Naive thymus-derived CD8-positive, alpha-beta T cell (primary cell): ENCODE measurements at regions not wholly inside any gene's neighbourhood (a gene's known extent, or its start where the extent isn't known, plus 50 kb on each side); places are given as distances from the start of the nearest gene placed in this dataset.

ENCODE experiments used
- ATAC-seq, 2 donors: fragments of 150-1000 bp; cut with Tn5 transposase in 1 of 2; sonication (Bioruptor Pico), chemical (Tn5 transposase) in 1 of 2; 1 replicate in 1 of 2; 2 replicates in 1 of 2; pipeline ENCODE4 v1.10.0; 2021; ENCODE audit warnings: mild to moderate bottlenecking in 2 of 2, moderate library complexity in 2 of 2
- POLR2A ChIA-PET: fragments of 350-600 bp; sonication (Branson Sonifier 250); formaldehyde crosslinking; loops from one replicate; lab custom pipeline; 2021; ENCODE audit warnings: antibody characterized with exemption; lab: Charles Lee
- DNase-seq, 10 donors: peaks; one replicate each; pipeline versions ENCODE4 v3.0.0 to v3.0.0-alpha.2; 2020 to 2022
- H3K27ac Mint-ChIP-seq, 10 donors: one replicate each; pipeline ENCODE4 v1.8.0; 2020 to 2022; ENCODE audit warnings: mild to moderate bottlenecking in 10 of 10, mixed read lengths in 10 of 10, moderate library complexity in 4 of 10, inconsistent platforms in 1 of 10
- H3K27me3 Mint-ChIP-seq, 5 donors: one replicate each; pipeline ENCODE4 v1.8.0; 2021 to 2022; ENCODE audit warnings: mixed read lengths in 5 of 5
- H3K36me3 Mint-ChIP-seq, 3 donors: one replicate each; pipeline ENCODE4 v1.8.0; 2020 to 2022; ENCODE audit warnings: mixed read lengths in 3 of 3, mild to moderate bottlenecking in 2 of 3, inconsistent platforms in 1 of 3
- H3K4me1 Mint-ChIP-seq, 4 donors: one replicate each; pipeline ENCODE4 v1.8.0; 2021 to 2022; ENCODE audit warnings: mixed read lengths in 4 of 4
- H3K4me3 Mint-ChIP-seq, 10 donors: one replicate each; pipeline ENCODE4 v1.8.0; 2020 to 2022; ENCODE audit warnings: mild to moderate bottlenecking in 10 of 10, mixed read lengths in 10 of 10, moderate library complexity in 6 of 10, inconsistent platforms in 1 of 10
- H3K9me3 Mint-ChIP-seq, 9 donors: one replicate each; pipeline ENCODE4 v1.8.0; 2020 to 2022; ENCODE audit warnings: mixed read lengths in 9 of 9, mild to moderate bottlenecking in 3 of 9, inconsistent platforms in 1 of 9, moderate library complexity in 1 of 9

- POLR2A ChIA-PET, result no interaction called here
- Mint-ChIP-seq H3K36me3 (peaks cover 0 to 2% (median 0%) of the 10 kb centered on the region in 3 donors), H3K27ac (no peak overlapping the region), H3K27me3 (peaks cover 0 to 4% (median 0%) of the 10 kb centered on the region in 5 donors), H3K4me1 (no peaks in the 10 kb centered on the region), H3K9me3 (peaks cover 0 to 7% (median 2%) of the 10 kb centered on the region in 9 donors), H3K4me3 (no peak overlapping the region)
- ATAC-seq (no peak), DNase-seq (no peak)
Measured at GRCh38 chr3:31065765-31066164, 171.3 kb upstream of the GADL1 start.

- H3K27me3 Mint-ChIP-seq, result peaks cover 0 to 4% (median 0%) of the 10 kb centered on the region in 5 donors
- ATAC-seq (no peak), DNase-seq (no peak)
- POLR2A ChIA-PET, result no interaction called here
- no peak overlapping the region for H3K4me3 Mint-ChIP-seq
- H3K9me3 Mint-ChIP-seq, result peaks cover 0 to 19% (median 3%) of the 10 kb centered on the region in 9 donors
- peaks cover 0 to 2% (median 0%) of the 10 kb centered on the region in 4 donors for H3K4me1 Mint-ChIP-seq
- peaks cover 0 to 9% (median under 1%) of the 10 kb centered on the region in 3 donors for H3K36me3 Mint-ChIP-seq
- H3K27ac Mint-ChIP-seq, result no peak overlapping the region
Measured at GRCh38 chr3:31067004-31067403, 172.5 kb upstream of the GADL1 start.

GRCh38 chr3:31075471-31075870 lies 181.0 kb upstream of the GADL1 start:
- Mint-ChIP-seq H3K36me3 (peaks cover 0 to 14% (median 6%) of the 10 kb centered on the region in 3 donors), H3K27ac (no peak overlapping the region), H3K9me3 (peaks cover 0 to 21% (median 8%) of the 10 kb centered on the region in 9 donors), H3K4me3 (no peak overlapping the region), H3K27me3 (no peaks in the 10 kb centered on the region), H3K4me1 (peaks cover 0 to 3% (median 0%) of the 10 kb centered on the region in 4 donors)
- POLR2A ChIA-PET, result no interaction called here
- DNase-seq (no peak), ATAC-seq (no peak)

- POLR2A ChIA-PET, result no interaction called here
- peaks cover 0 to 3% (median 0%) of the 10 kb centered on the region in 4 donors for H3K4me1 Mint-ChIP-seq
- no peak overlapping the region for H3K4me3 Mint-ChIP-seq
- no peaks in the 10 kb centered on the region for H3K27me3 Mint-ChIP-seq
- no peak overlapping the region for H3K27ac Mint-ChIP-seq
- H3K9me3 Mint-ChIP-seq, result peaks cover 0 to 17% (median 8%) of the 10 kb centered on the region in 9 donors
- ATAC-seq (no peak), DNase-seq (no peak)
- peaks cover 0 to 14% (median 6%) of the 10 kb centered on the region in 3 donors for H3K36me3 Mint-ChIP-seq
Measured at GRCh38 chr3:31075876-31076275, 181.4 kb upstream of the GADL1 start.

- Mint-ChIP-seq H3K9me3 (peaks cover 0 to 5% (median 4%) of the 10 kb centered on the region in 9 donors), H3K27ac (peak overlapping the region in 2 of 10 donors; percentile 9 to 44), H3K36me3 (peaks cover 0 to 5% (median 5%) of the 10 kb centered on the region in 3 donors), H3K4me1 (peaks cover 0 to 1% (median 0%) of the 10 kb centered on the region in 4 donors), H3K4me3 (no peak overlapping the region), H3K27me3 (no peaks in the 10 kb centered on the region)
- DNase-seq (no peak), ATAC-seq (no peak)
- POLR2A ChIA-PET, result no interaction called here
Measured at GRCh38 chr3:31077021-31077601, 182.7 kb upstream of the GADL1 start.

- no peak for ATAC-seq
- DNase-seq, result no peak
- no peaks in the 10 kb centered on the region for H3K36me3 Mint-ChIP-seq
- POLR2A ChIA-PET, result no interaction called here
- H3K27ac Mint-ChIP-seq, result no peak overlapping the region
- H3K9me3 Mint-ChIP-seq, result peaks cover 0 to 2% (median 0%) of the 10 kb centered on the region in 9 donors
- peaks cover 0 to 1% (median 0%) of the 10 kb centered on the region in 4 donors for H3K4me1 Mint-ChIP-seq
- H3K27me3 Mint-ChIP-seq, result no peaks in the 10 kb centered on the region
- H3K4me3 Mint-ChIP-seq, result no peak overlapping the region
Measured at GRCh38 chr3:31077826-31078225, 183.4 kb upstream of the GADL1 start.

- Mint-ChIP-seq H3K4me3 (no peak overlapping the region), H3K27me3 (no peaks in the 10 kb centered on the region), H3K36me3 (no peaks in the 10 kb centered on the region), H3K27ac (no peak overlapping the region), H3K9me3 (no peaks in the 10 kb centered on the region), H3K4me1 (peaks cover 0 to 1% (median 0%) of the 10 kb centered on the region in 4 donors)
- POLR2A ChIA-PET, result no interaction called here
- ATAC-seq, result no peak
- DNase-seq, result no peak
Measured at GRCh38 chr3:31079689-31080088, 185.2 kb upstream of the GADL1 start.

- H3K4me3 Mint-ChIP-seq, result no peak overlapping the region
- H3K27me3 Mint-ChIP-seq, result no peaks in the 10 kb centered on the region
- H3K4me1 Mint-ChIP-seq, result peaks cover 0 to 1% (median 0%) of the 10 kb centered on the region in 4 donors
- POLR2A ChIA-PET, result no interaction called here
- DNase-seq, result no peak
- H3K27ac Mint-ChIP-seq, result no peak overlapping the region
- no peaks in the 10 kb centered on the region for H3K9me3 Mint-ChIP-seq
- no peak for ATAC-seq
- H3K36me3 Mint-ChIP-seq, result no peaks in the 10 kb centered on the region
Measured at GRCh38 chr3:31081018-31081662, 186.7 kb upstream of the GADL1 start.

GRCh38 chr3:31086148-31086547 lies 191.7 kb upstream of the GADL1 start:
- H3K27me3 Mint-ChIP-seq, result no peaks in the 10 kb centered on the region
- peaks cover 0 to 4% (median under 1%) of the 10 kb centered on the region in 4 donors for H3K4me1 Mint-ChIP-seq
- ATAC-seq (no peak), DNase-seq (no peak)
- H3K4me3 Mint-ChIP-seq, result no peak overlapping the region
- POLR2A ChIA-PET, result no interaction called here
- no peaks in the 10 kb centered on the region for H3K9me3 Mint-ChIP-seq
- no peaks in the 10 kb centered on the region for H3K36me3 Mint-ChIP-seq
- no peak overlapping the region for H3K27ac Mint-ChIP-seq

- POLR2A ChIA-PET, result no interaction called here
- H3K4me3 Mint-ChIP-seq, result no peak overlapping the region
- no peak overlapping the region for H3K27ac Mint-ChIP-seq
- H3K4me1 Mint-ChIP-seq, result peaks cover 0 to 4% (median under 1%) of the 10 kb centered on the region in 4 donors
- no peaks in the 10 kb centered on the region for H3K9me3 Mint-ChIP-seq
- DNase-seq (no peak), ATAC-seq (no peak)
- H3K27me3 Mint-ChIP-seq, result no peaks in the 10 kb centered on the region
- no peaks in the 10 kb centered on the region for H3K36me3 Mint-ChIP-seq
Measured at GRCh38 chr3:31086698-31087097, 192.2 kb upstream of the GADL1 start.

GRCh38 chr3:31091748-31092147 lies 197.3 kb upstream of the GADL1 start:
- no peaks in the 10 kb centered on the region for H3K36me3 Mint-ChIP-seq
- no peak overlapping the region for H3K27ac Mint-ChIP-seq
- peaks cover under 1 to 5% (median 3%) of the 10 kb centered on the region in 4 donors for H3K4me1 Mint-ChIP-seq
- DNase-seq (no peak), ATAC-seq (no peak)
- H3K4me3 Mint-ChIP-seq, result no peak overlapping the region
- no peaks in the 10 kb centered on the region for H3K27me3 Mint-ChIP-seq
- POLR2A ChIA-PET, result no interaction called here
- H3K9me3 Mint-ChIP-seq, result no peaks in the 10 kb centered on the region

GRCh38 chr3:31092748-31093589 lies 198.5 kb upstream of the GADL1 start:
- no peaks in the 10 kb centered on the region for H3K9me3 Mint-ChIP-seq
- POLR2A ChIA-PET, result no interaction called here
- H3K27me3 Mint-ChIP-seq, result no peaks in the 10 kb centered on the region
- ATAC-seq (no peak), DNase-seq (no peak)
- H3K36me3 Mint-ChIP-seq, result no peaks in the 10 kb centered on the region
- H3K4me3 Mint-ChIP-seq, result no peak overlapping the region
- peaks cover 0 to 11% (median 2%) of the 10 kb centered on the region in 4 donors for H3K4me1 Mint-ChIP-seq
- no peak overlapping the region for H3K27ac Mint-ChIP-seq

GRCh38 chr3:31093606-31094005 lies 199.1 kb upstream of the GADL1 start:
- Mint-ChIP-seq H3K4me3 (no peak overlapping the region), H3K36me3 (no peaks in the 10 kb centered on the region), H3K27me3 (no peaks in the 10 kb centered on the region), H3K27ac (no peak overlapping the region), H3K9me3 (no peaks in the 10 kb centered on the region), H3K4me1 (peaks cover 0 to 11% (median 2%) of the 10 kb centered on the region in 4 donors)
- POLR2A ChIA-PET, result no interaction called here
- ATAC-seq (no peak), DNase-seq (no peak)
